Nephron progenitor cell (in vitro differentiated cells): ENCODE measurements at regions not wholly inside any gene's neighbourhood (a gene's known extent, or its start where the extent isn't known, plus 50 kb on each side); places are given as distances from the start of the nearest gene placed in this dataset.

Experiments used
- DNase-seq: peaks from one replicate; pipeline ENCODE4 v3.0.0; 2021
- H3K27ac Mint-ChIP-seq: 2 replicates; pipeline ENCODE4 v1.8.0; 2021; ENCODE audit warnings: mild to moderate bottlenecking, moderate library complexity, mixed read lengths
- H3K27me3 Mint-ChIP-seq: 2 replicates; pipeline ENCODE4 v1.8.0; 2021; ENCODE audit warnings: mild to moderate bottlenecking, low read depth, mixed read lengths; ENCODE audit not compliant: poor library complexity
- H3K36me3 Mint-ChIP-seq: 2 replicates; pipeline ENCODE4 v1.8.0; 2021; ENCODE audit warnings: low read depth, mixed read lengths
- H3K4me1 Mint-ChIP-seq: 2 replicates; pipeline ENCODE4 v1.8.0; 2021; ENCODE audit warnings: mixed read lengths
- H3K4me3 Mint-ChIP-seq: 2 replicates; pipeline ENCODE4 v1.8.0; 2021; ENCODE audit warnings: mild to moderate bottlenecking, moderate library complexity, mixed read lengths
- H3K9me3 Mint-ChIP-seq: 2 replicates; pipeline ENCODE4 v1.8.0; 2021; ENCODE audit warnings: mild to moderate bottlenecking, moderate library complexity, mixed read lengths
- TF ChIP-seq, protein P1 (sequence below): fragments of 200-600 bp; sonication (generic); IDR thresholded peaks from 2 replicates; pipeline ENCODE4 v1.5.0; 2021; ENCODE audit warnings: antibody characterized with exemption

GRCh38 chr7:79912213-79912633 is 222.4 kb upstream of the GNAI1 start:
- TF ChIP-seq, protein P1, sequence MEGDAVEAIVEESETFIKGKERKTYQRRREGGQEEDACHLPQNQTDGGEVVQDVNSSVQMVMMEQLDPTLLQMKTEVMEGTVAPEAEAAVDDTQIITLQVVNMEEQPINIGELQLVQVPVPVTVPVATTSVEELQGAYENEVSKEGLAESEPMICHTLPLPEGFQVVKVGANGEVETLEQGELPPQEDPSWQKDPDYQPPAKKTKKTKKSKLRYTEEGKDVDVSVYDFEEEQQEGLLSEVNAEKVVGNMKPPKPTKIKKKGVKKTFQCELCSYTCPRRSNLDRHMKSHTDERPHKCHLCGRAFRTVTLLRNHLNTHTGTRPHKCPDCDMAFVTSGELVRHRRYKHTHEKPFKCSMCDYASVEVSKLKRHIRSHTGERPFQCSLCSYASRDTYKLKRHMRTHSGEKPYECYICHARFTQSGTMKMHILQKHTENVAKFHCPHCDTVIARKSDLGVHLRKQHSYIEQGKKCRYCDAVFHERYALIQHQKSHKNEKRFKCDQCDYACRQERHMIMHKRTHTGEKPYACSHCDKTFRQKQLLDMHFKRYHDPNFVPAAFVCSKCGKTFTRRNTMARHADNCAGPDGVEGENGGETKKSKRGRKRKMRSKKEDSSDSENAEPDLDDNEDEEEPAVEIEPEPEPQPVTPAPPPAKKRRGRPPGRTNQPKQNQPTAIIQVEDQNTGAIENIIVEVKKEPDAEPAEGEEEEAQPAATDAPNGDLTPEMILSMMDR, result no peak
- Mint-ChIP-seq H3K36me3 (no peaks in the 10 kb centered on the region), H3K4me1 (no peaks in the 10 kb centered on the region), H3K4me3 (no peak overlapping the region), H3K27me3 (no peaks in the 10 kb centered on the region), H3K27ac (no peak overlapping the region), H3K9me3 (peaks cover 12% of the 10 kb centered on the region)
- DNase-seq, result no peak

- TF ChIP-seq, protein P1, result no peak
- H3K36me3 Mint-ChIP-seq, result no peaks in the 10 kb centered on the region
- H3K27me3 Mint-ChIP-seq, result no peaks in the 10 kb centered on the region
- H3K4me1 Mint-ChIP-seq, result no peaks in the 10 kb centered on the region
- H3K9me3 Mint-ChIP-seq, result peaks cover 12% of the 10 kb centered on the region
- no peak overlapping the region for H3K4me3 Mint-ChIP-seq
- no peak overlapping the region for H3K27ac Mint-ChIP-seq
- no peak for DNase-seq
These were observed 223.2 kb upstream of the GNAI1 start for GRCh38 chr7:79911420-79911819.

DNA sequence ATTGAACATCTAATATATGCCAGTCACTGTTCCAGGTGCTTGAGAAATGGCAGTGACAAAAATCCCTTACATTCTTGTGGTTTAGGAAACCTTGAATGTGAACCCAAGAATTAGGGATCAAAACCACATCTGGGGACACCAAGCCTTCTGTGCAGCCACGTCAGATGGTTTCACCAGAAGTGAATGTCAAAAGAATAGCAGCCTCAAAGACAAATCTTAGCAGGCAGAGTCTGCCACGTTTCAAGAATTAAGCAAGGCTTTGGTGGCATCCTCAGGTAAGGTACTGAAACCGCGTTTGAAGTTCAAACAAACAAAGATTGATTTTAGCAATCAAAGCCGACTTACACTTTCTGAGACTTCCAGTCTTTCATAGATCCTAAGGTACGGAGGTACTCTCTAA is 225.5 kb upstream of the GNAI1 start:
- Mint-ChIP-seq H3K27ac (no peak overlapping the region), H3K4me3 (no peak overlapping the region), H3K27me3 (no peaks in the 10 kb centered on the region), H3K4me1 (no peaks in the 10 kb centered on the region), H3K36me3 (no peaks in the 10 kb centered on the region), H3K9me3 (peaks cover 3% of the 10 kb centered on the region)
- DNase-seq, result no peak
- TF ChIP-seq, protein P1, result no peak

DNA sequence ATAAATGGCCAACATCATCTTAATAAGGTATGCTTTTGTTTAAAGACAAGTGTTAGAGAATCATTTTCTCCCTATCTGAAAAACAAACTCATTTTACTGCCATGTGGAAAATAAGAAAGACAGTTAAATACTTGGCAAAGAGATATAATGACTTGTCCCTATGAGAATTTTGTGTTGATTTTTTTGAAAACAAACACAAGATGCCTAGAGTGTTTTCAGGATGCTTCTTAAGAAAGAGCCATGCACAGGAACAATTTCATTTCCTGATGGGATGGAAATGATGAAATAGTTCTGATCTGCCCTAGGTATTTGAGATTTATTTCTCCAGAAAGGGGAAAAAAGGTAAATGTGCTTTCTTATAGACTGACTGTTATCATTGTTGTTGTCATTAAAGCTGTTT is 237.5 kb upstream of the GNAI1 start:
- Mint-ChIP-seq H3K36me3 (no peaks in the 10 kb centered on the region), H3K4me1 (no peaks in the 10 kb centered on the region), H3K27ac (no peak overlapping the region), H3K9me3 (peaks cover 10% of the 10 kb centered on the region), H3K27me3 (no peaks in the 10 kb centered on the region), H3K4me3 (no peak overlapping the region)
- DNase-seq, result no peak
- TF ChIP-seq, protein P1, result no peak

- H3K27me3 Mint-ChIP-seq, result peaks cover 2% of the 10 kb centered on the region
- H3K36me3 Mint-ChIP-seq, result no peaks in the 10 kb centered on the region
- no peaks in the 10 kb centered on the region for H3K9me3 Mint-ChIP-seq
- TF ChIP-seq, protein P1, result no peak
- H3K4me3 Mint-ChIP-seq, result no peak overlapping the region
- DNase-seq, result no peak
- no peaks in the 10 kb centered on the region for H3K4me1 Mint-ChIP-seq
- H3K27ac Mint-ChIP-seq, result no peak overlapping the region
These were observed 240.6 kb upstream of the GNAI1 start for GRCh38 chr7:79893991-79894390.

- Mint-ChIP-seq H3K4me3 (no peak overlapping the region), H3K4me1 (peaks cover 40% of the 10 kb centered on the region), H3K27me3 (no peaks in the 10 kb centered on the region), H3K27ac (no peak overlapping the region), H3K9me3 (peaks cover 5% of the 10 kb centered on the region), H3K36me3 (no peaks in the 10 kb centered on the region)
- TF ChIP-seq, protein P1, result no peak
- DNase-seq, result no peak
These were observed 251.7 kb upstream of the GNAI1 start for GRCh38 chr7:79882922-79883321.
